Spinal cord (tissue), 9 donors: ENCODE measurements at regions not wholly inside any gene's neighbourhood (a gene's known extent, or its start where the extent isn't known, plus 50 kb on each side); places are given as distances from the start of the nearest gene placed in this dataset.

Experiments used
- DNase-seq, 6 donors: peaks; one replicate each; pipeline versions ENCODE4 v3.0.0 to v3.0.0-alpha.2; 2013 to 2015; ENCODE audit warnings: low spot score in 6 of 6, low read depth in 4 of 6
- H3K27ac ChIP-seq: one replicate; pipeline ENCODE4 v1.5.1; 2013; ENCODE audit warnings: low read depth, low read length, control low read depth
- H3K27me3 ChIP-seq: one replicate; pipeline ENCODE4 v1.6.1; 2013; ENCODE audit warnings: low read length; ENCODE audit not compliant: control insufficient read depth, insufficient read depth
- H3K36me3 ChIP-seq: one replicate; pipeline ENCODE4 v1.6.1; 2013; ENCODE audit warnings: low read length; ENCODE audit not compliant: control insufficient read depth, insufficient read depth
- H3K4me1 ChIP-seq: one replicate; pipeline ENCODE4 v1.6.1; 2013; ENCODE audit warnings: low read length; ENCODE audit not compliant: control insufficient read depth, insufficient read depth
- H3K4me3 ChIP-seq: one replicate; pipeline ENCODE4 v1.5.1; 2013; ENCODE audit warnings: low read depth, low read length, control low read depth
- H3K9me3 ChIP-seq: one replicate; pipeline ENCODE4 v1.6.1; 2013; ENCODE audit warnings: low read length; ENCODE audit not compliant: control insufficient read depth, insufficient read depth
- WGBS: methylation state at CpG from one replicate; pipeline ENCODE4 v1.1.5; 2013; ENCODE audit warnings: missing lambda C conversion rate; ENCODE audit not compliant: insufficient coverage; 5-methylcytosine and 5-hydroxymethylcytosine counted together
- donor health status: healthy.

DNA sequence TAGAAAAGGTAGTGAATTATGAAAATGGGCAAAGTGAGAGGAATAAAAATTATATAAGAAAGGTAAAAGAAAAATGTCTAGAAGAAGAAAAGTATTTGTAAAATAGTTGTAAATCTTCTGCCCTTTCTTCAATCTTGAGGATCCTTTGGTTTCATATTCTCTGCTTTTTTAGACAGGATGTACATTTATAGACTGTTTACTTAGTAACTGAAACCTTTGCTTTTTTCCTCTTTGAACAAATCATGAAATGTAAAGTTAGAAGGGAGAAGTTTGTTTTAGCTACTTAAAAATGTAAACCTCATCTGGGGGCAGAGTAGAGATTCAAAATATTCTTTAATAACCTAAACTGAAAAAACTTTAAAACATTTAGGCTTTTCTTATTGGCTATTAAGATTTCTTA, 150.4 kb upstream of the ITGA4 start:
- H3K4me1 ChIP-seq = no peaks in the 10 kb centered on the region
- H3K27me3 ChIP-seq = no peaks in the 10 kb centered on the region
- no peak for DNase-seq
- no peaks in the 10 kb centered on the region for H3K9me3 ChIP-seq
- H3K27ac ChIP-seq = peak overlapping the region; percentile 7
- H3K36me3 ChIP-seq = no peaks in the 10 kb centered on the region
- H3K4me3 ChIP-seq = no peak overlapping the region

DNA sequence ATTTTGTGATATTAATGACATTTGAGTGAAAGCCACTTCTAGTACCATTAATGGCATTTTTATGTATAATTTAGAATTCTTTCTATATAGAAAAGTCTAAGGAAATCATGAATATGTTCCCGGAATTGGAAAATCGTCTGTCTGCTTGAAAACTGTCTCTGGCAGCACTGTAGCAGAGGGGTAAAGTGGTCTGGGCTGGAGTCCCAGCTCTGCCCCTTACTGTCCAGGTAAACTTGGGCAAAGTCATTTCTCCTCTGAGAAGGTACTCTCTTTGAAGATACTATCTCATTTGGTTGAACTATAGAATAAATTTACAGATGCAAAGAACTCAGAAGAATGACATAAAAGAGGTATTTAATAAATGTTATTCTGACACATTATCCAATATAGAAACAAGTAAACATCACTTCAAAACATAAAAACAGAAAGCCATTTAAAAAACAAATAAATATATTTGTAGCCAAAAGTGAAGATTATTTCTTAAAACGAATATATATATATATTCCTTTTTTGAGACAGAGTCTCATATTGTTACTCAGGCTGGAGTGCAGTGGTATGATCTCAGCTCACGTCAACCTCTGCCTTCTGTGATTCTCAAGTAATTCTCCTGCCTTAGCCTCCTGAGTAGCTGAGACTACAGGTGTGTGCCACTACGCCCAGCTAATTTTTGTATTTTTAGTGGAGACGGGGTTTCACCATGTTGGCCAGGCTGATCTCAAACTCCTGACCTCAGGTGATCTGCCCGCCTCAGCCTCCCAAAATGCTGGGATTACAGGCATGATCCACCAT, 149.8 kb upstream of the ITGA4 start:
- Histone ChIP-seq H3K9me3 (no peaks in the 10 kb centered on the region), H3K36me3 (no peaks in the 10 kb centered on the region), H3K27me3 (no peaks in the 10 kb centered on the region), H3K4me3 (no peak overlapping the region), H3K4me1 (no peaks in the 10 kb centered on the region), H3K27ac (peak overlapping the region; percentile 7)
- DNase-seq = no peak
- 87% methylated on average over 3 of the region's 7 CpGs for WGBS

DNA sequence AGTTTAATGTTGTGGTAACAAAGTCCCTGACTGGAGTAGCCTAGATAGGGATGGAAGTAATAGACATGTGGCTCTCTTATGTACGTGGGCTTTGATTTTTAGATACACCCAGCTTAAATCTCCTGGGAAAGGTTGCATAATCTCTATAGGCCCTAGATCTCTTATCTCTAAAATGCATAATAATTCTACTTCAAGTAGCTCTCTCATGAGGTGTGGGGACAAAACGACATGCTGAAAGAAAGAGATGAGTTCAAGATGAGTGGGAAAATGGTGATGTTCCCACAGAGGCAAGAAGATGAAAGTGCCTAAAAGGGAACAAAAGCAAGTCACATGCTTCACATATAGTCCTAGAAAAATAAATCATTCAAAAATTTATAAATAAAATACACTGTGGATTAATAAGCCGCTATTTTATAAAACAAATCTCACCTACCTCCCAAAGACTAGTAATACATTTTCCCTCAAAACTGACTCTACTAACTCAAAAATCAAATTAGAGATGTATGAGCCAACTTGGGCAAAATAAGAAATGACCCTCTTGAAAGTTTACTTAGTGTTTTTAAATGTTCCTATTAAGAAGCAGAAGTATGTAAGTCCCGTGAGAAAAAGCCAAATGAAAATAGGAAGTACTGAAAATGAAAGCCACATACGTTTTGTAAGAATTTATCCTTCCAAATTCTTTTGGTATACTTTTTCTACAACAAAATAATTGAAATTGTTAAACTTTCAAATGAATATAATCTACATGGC, 148.2 kb upstream of the ITGA4 start:
- H3K27ac ChIP-seq = no peak overlapping the region
- no peaks in the 10 kb centered on the region for H3K27me3 ChIP-seq
- H3K4me1 ChIP-seq = no peaks in the 10 kb centered on the region
- no peaks in the 10 kb centered on the region for H3K9me3 ChIP-seq
- no peak overlapping the region for H3K4me3 ChIP-seq
- no peak for DNase-seq
- WGBS = no CpG with 5 or more reads among the region's 5 CpGs
- H3K36me3 ChIP-seq = no peaks in the 10 kb centered on the region

DNA sequence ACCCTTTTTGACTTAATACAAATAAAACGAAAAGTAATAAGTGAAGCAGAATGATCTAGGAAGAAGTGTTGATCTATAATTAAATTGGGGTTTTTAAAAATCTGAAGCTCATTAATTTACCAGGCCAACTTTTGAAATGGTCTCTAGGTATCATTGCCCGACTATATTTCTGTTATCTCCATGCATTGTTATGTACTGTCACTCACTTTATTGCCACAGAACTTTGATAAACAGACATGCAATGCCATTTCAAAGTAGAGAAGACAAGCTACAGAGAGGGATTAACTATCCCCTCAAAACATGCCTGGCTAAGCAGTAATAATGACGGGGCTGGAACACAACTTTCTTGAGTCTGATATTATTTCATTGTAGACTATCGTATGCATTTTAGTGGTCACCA, 147.6 kb upstream of the ITGA4 start:
- no peak overlapping the region for H3K4me3 ChIP-seq
- DNase-seq = no peak
- no peak overlapping the region for H3K27ac ChIP-seq
- no peaks in the 10 kb centered on the region for H3K4me1 ChIP-seq
- no peaks in the 10 kb centered on the region for H3K9me3 ChIP-seq
- H3K36me3 ChIP-seq = no peaks in the 10 kb centered on the region
- H3K27me3 ChIP-seq = no peaks in the 10 kb centered on the region
- no CpG with 5 or more reads among the region's 4 CpGs for WGBS

DNA sequence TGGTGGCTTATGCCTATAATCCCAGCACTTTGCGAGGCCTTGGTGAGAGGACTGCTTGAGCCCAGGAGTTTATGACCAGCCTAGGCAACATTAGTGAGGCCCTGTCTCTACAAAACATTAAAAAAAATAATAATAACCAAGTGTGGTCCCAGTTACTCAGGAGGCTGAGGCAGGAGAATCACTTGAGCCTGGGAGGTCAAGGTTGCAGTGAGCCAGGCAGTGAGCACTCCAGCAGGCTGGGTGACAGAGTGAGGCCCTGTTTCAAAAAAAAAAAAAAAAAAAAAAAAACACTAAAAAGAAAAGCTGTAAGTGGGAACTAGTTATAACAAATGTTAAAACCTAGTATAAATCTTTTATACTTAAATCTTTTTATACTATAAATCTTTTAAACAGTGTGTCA, 146.2 kb upstream of the ITGA4 start:
- H3K9me3 ChIP-seq = no peaks in the 10 kb centered on the region
- DNase-seq = no peak
- H3K27ac ChIP-seq = no peak overlapping the region
- no peaks in the 10 kb centered on the region for H3K4me1 ChIP-seq
- no peak overlapping the region for H3K4me3 ChIP-seq
- H3K27me3 ChIP-seq = no peaks in the 10 kb centered on the region
- no peaks in the 10 kb centered on the region for H3K36me3 ChIP-seq
- WGBS = no CpG with 5 or more reads among the region's 1 CpG

DNA sequence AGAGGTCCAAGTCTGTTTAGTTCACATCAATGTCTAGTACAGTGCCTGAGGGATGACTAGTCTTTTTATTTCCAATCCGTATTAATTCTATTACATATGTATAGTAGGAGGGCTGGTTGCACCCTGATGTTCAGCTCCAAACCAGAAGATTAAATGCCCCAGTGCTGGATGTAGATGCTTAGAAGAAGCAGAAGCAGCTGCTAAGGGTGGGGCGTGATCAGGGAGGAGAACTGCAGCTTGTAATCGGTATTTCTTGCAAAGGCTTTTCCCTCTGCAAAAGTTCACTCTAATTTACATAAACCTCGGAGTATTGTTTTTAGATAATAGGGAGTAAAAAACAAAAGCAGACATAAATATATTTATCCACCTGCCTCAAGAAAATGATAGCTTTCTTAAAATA, 145.3 kb upstream of the ITGA4 start:
- no peaks in the 10 kb centered on the region for H3K36me3 ChIP-seq
- no CpG with 5 or more reads among the region's 4 CpGs for WGBS
- H3K4me3 ChIP-seq = no peak overlapping the region
- no peaks in the 10 kb centered on the region for H3K9me3 ChIP-seq
- H3K27ac ChIP-seq = no peak overlapping the region
- DNase-seq = no peak
- H3K27me3 ChIP-seq = no peaks in the 10 kb centered on the region
- no peaks in the 10 kb centered on the region for H3K4me1 ChIP-seq

DNA sequence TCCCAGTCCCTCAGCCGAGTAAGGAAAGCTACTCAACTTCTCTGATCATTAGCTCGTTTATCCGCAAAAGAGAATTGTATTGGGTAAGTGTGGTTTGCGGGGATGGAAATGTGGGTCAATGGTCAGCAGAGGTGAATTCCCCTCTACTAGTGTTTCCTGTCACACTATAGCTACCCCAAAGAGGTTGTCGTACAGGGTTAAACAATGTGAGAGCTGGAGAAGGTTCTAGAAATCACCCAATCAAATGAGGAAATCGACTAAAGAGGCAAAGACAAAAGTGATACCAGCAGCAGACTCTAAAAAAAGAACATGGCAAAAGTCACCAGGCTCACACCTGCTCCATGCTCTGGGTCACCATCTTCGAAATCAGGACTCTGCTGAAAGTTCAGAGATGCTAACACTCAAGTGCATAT, 144.7 kb upstream of the ITGA4 start:
- 92% methylated on average over 3 of the region's 7 CpGs for WGBS
- Histone ChIP-seq H3K27ac (no peak overlapping the region), H3K27me3 (no peaks in the 10 kb centered on the region), H3K36me3 (no peaks in the 10 kb centered on the region), H3K4me3 (no peak overlapping the region), H3K9me3 (no peaks in the 10 kb centered on the region), H3K4me1 (no peaks in the 10 kb centered on the region)
- DNase-seq = no peak

DNA sequence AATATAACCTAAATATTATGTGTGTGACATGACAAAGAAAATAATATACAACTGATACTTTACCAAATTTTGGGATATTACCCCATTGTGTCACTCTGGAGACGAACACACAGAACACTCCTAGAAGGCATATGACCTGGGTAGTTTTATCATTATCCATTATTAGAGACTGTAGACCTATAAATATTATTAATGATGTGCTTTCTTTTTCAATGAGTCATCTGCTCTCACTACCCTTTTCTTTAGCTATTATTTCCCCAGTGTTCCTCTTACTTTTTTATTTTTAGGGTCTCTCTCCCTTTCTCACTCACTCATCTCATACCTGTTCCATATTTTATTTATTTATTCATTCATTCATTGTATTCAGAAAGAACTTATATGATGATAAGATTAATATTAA, 143.3 kb upstream of the ITGA4 start:
- Histone ChIP-seq H3K36me3 (no peaks in the 10 kb centered on the region), H3K9me3 (no peaks in the 10 kb centered on the region), H3K27me3 (no peaks in the 10 kb centered on the region), H3K4me3 (no peak overlapping the region), H3K27ac (no peak overlapping the region), H3K4me1 (no peaks in the 10 kb centered on the region)
- no peak for DNase-seq
- WGBS = no CpG with 5 or more reads among the region's 1 CpG

DNA sequence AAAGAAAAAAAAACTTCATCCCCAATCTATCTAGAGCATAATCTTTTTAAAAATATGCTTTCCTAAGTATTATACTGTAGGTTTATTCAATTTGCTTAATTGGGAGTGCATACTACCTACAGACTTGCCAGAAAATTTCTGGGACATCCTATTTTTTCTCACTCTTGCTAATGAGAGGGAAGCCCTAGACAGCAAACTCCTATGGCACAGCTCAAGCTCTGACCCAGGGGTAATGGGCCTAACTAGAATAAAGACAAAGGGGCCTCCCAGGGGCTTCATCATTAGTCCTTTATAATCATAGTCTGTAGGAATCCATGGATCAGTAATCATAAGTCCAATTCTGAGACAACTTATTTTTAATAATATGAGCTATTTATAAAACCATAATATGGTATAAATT, 142.6 kb upstream of the ITGA4 start:
- Histone ChIP-seq H3K4me1 (no peaks in the 10 kb centered on the region), H3K36me3 (no peaks in the 10 kb centered on the region), H3K27ac (no peak overlapping the region), H3K4me3 (no peak overlapping the region), H3K9me3 (no peaks in the 10 kb centered on the region), H3K27me3 (no peaks in the 10 kb centered on the region)
- DNase-seq = no peak

DNA sequence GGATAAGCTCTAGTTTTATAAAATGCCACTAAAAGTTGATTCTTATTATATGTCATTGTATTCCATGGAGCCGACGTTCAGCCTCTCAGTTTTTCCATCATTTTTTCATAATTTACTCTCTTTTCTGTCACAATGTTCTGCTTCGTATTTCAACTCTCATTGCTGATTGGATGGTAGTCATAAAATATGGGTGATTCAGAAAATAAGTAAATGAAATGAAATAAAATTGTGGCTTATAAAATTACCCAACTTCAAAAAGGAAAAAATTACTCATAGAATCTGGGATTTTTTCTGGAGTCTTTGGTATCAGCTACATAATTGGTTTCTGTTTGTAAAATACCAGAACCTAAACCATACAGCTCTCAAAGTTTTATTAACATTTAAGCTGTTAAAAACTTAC, 139.7 kb upstream of the ITGA4 start:
- DNase-seq = no peak
- no peaks in the 10 kb centered on the region for H3K36me3 ChIP-seq
- WGBS = no CpG with 5 or more reads among the region's 3 CpGs
- no peaks in the 10 kb centered on the region for H3K9me3 ChIP-seq
- H3K27me3 ChIP-seq = no peaks in the 10 kb centered on the region
- H3K27ac ChIP-seq = no peak overlapping the region
- H3K4me1 ChIP-seq = no peaks in the 10 kb centered on the region
- no peak overlapping the region for H3K4me3 ChIP-seq
